GM23338 (cell line): ENCODE measurements at regions not wholly inside any gene's neighbourhood (a gene's known extent, or its start where the extent isn't known, plus 50 kb on each side); places are given as distances from the start of the nearest gene placed in this dataset.

Experiments used
- ATAC-seq: fragments of 200-7000 bp; cut with Tn5 transposase; 3 replicates; pipeline ENCODE4 v1.9.1; 2020
- DNase-seq: peaks from one replicate; pipeline ENCODE4 v3.0.0-alpha.2; 2015; ENCODE audit warnings: low spot score
- H2AFZ ChIP-seq: fragments of 200-600 bp; sonication (generic); 2 replicates; pipeline ENCODE4 v1.8.0; 2016; ENCODE audit warnings: antibody characterized with exemption, mild to moderate bottlenecking, moderate library complexity
- H3F3A ChIP-seq: fragments of 200-600 bp; sonication (generic); replicated peaks from 2 replicates; pipeline ENCODE4 v1.8.0; 2017; ENCODE audit warnings: antibody characterized with exemption, mixed run types, low read depth
- H3K27ac ChIP-seq: fragments of 200-600 bp; sonication (generic); 2 replicates; pipeline ENCODE4 v1.6.1; 2016; ENCODE audit warnings: low read depth
- H3K27me3 ChIP-seq: fragments of 200-600 bp; sonication (generic); 2 replicates; pipeline ENCODE4 v1.8.0; 2016; ENCODE audit warnings: mild to moderate bottlenecking, mixed run types, moderate library complexity; ENCODE audit not compliant: insufficient read depth
- H3K36me3 ChIP-seq: fragments of 200-600 bp; sonication (generic); 2 replicates; pipeline ENCODE4 v1.8.0; 2016; ENCODE audit warnings: mild to moderate bottlenecking; ENCODE audit not compliant: insufficient read depth
- H3K4me1 ChIP-seq: fragments of 200-600 bp; sonication (generic); 2 replicates; pipeline ENCODE4 v1.8.0; 2016; ENCODE audit warnings: mild to moderate bottlenecking, moderate library complexity; ENCODE audit not compliant: insufficient read depth
- H3K4me2 ChIP-seq: fragments of 200-600 bp; sonication (generic); 2 replicates; pipeline ENCODE4 v1.7.1; 2017; ENCODE audit warnings: mixed run types
- H3K4me3 ChIP-seq: fragments of 200-600 bp; sonication (generic); 2 replicates; pipeline ENCODE4 v1.6.1; 2016; ENCODE audit warnings: mixed run types
- H3K79me2 ChIP-seq: fragments of 200-600 bp; sonication (generic); replicated peaks from 2 replicates; pipeline ENCODE4 v1.8.0; 2017; ENCODE audit warnings: mild to moderate bottlenecking; ENCODE audit not compliant: insufficient read depth
- H3K9me2 ChIP-seq: fragments of 200-600 bp; sonication (generic); 2 replicates; pipeline ENCODE4 v1.8.0; 2017; ENCODE audit not compliant: insufficient read depth
- H4K20me1 ChIP-seq: fragments of 200-600 bp; sonication (generic); replicated peaks from 2 replicates; pipeline ENCODE4 v1.8.0; 2017; ENCODE audit warnings: mild to moderate bottlenecking; ENCODE audit not compliant: insufficient read depth
- H3K27ac Mint-ChIP-seq: 2 replicates; pipeline ENCODE4 v1.8.0; 2020; ENCODE audit warnings: inconsistent platforms, mild to moderate bottlenecking, moderate library complexity, mixed read lengths
- H3K27me3 Mint-ChIP-seq: 3 replicates; pipeline ENCODE4 v1.8.0; 2022; ENCODE audit warnings: low read depth, mild to moderate bottlenecking, moderate library complexity, mixed read lengths, inconsistent platforms; ENCODE audit not compliant: insufficient read depth, poor library complexity
- H3K36me3 Mint-ChIP-seq: 3 replicates; pipeline ENCODE4 v1.8.0; 2021; ENCODE audit warnings: low read depth, mild to moderate bottlenecking, inconsistent platforms, moderate library complexity, mixed read lengths
- H3K4me1 Mint-ChIP-seq: 3 replicates; pipeline ENCODE4 v1.8.0; 2020; ENCODE audit warnings: mild to moderate bottlenecking, inconsistent platforms, mixed read lengths
- H3K4me3 Mint-ChIP-seq: 3 replicates; pipeline ENCODE4 v1.8.0; 2021; ENCODE audit warnings: moderate library complexity, mild to moderate bottlenecking, inconsistent platforms, mixed read lengths
- H3K9me3 Mint-ChIP-seq: 3 replicates; pipeline ENCODE4 v1.8.0; 2020; ENCODE audit warnings: moderate library complexity, mild to moderate bottlenecking, inconsistent platforms, mixed read lengths
- CREB1 ChIP-seq: fragments of 250-450 bp; sonication (Bioruptor Pico); IDR thresholded peaks from 2 replicates; pipeline ENCODE4 v1.5.0; 2020; ENCODE audit warnings: low read depth, mild to moderate bottlenecking, moderate library complexity
- EZH2 ChIP-seq: fragments of 200-600 bp; sonication (generic); IDR thresholded peaks from one replicate; pipeline ENCODE4 v1.8.0; 2017; ENCODE audit warnings: antibody characterized with exemption, mild to moderate bottlenecking, low read depth; ENCODE audit not compliant: unreplicated experiment
- EZH2phosphoT487 ChIP-seq: fragments of 200-600 bp; sonication (generic); IDR thresholded peaks from one replicate; pipeline ENCODE4 v1.8.1; 2018; ENCODE audit warnings: antibody characterized with exemption; ENCODE audit not compliant: unreplicated experiment
- JUNB ChIP-seq: IDR thresholded peaks from one replicate; pipeline ENCODE4 v1.6.1; 2016; ENCODE audit warnings: antibody characterized with exemption; ENCODE audit not compliant: unreplicated experiment
- NANOG ChIP-seq: IDR thresholded peaks from 2 replicates; pipeline ENCODE4 v1.6.1; 2016; ENCODE audit warnings: antibody characterized with exemption, borderline replicate concordance
- POLR2AphosphoS5 ChIP-seq: IDR thresholded peaks from 2 replicates; pipeline ENCODE4 v1.6.1; 2016; ENCODE audit warnings: antibody characterized with exemption, low read depth
- STAT1 ChIP-seq: IDR thresholded peaks from one replicate; pipeline ENCODE4 v1.6.1; 2016; ENCODE audit warnings: antibody characterized with exemption; ENCODE audit not compliant: unreplicated experiment
- ZNF114 ChIP-seq: fragments of 250-450 bp; sonication (Bioruptor Pico); IDR thresholded peaks from 2 replicates; pipeline ENCODE4 v1.5.0; 2020; ENCODE audit warnings: mild to moderate bottlenecking, moderate library complexity
- ZNF331 ChIP-seq: fragments of 250-450 bp; sonication (Bioruptor Pico); IDR thresholded peaks from 2 replicates; pipeline ENCODE4 v1.5.0; 2020; ENCODE audit warnings: low read depth, mild to moderate bottlenecking, moderate library complexity
- TF ChIP-seq, protein P1 (sequence below): IDR thresholded peaks from 2 replicates; pipeline ENCODE4 v1.6.1; 2016; ENCODE audit warnings: antibody characterized with exemption
- TF ChIP-seq, protein P2 (sequence below): IDR thresholded peaks from one replicate; pipeline ENCODE4 v1.6.1; 2018; ENCODE audit warnings: antibody characterized with exemption; ENCODE audit not compliant: unreplicated experiment
- TF ChIP-seq, protein P3 (sequence below), 2 experiments: fragments of 200-600 bp in 1 of 2; sonication (generic) in 1 of 2; conservative IDR thresholded peaks; 2 replicates each; pipeline versions ENCODE4 v1.5.1 to v1.6.1; 2016 to 2017; ENCODE audit warnings: antibody characterized with exemption in 2 of 2, low read depth in 2 of 2, mild to moderate bottlenecking in 2 of 2, moderate library complexity in 1 of 2
- TF ChIP-seq, protein P4 (sequence below): fragments of 250-450 bp; sonication (Bioruptor Pico); IDR thresholded peaks from 2 replicates; pipeline ENCODE4 v1.5.0; 2020; ENCODE audit warnings: mild to moderate bottlenecking, moderate library complexity

DNA sequence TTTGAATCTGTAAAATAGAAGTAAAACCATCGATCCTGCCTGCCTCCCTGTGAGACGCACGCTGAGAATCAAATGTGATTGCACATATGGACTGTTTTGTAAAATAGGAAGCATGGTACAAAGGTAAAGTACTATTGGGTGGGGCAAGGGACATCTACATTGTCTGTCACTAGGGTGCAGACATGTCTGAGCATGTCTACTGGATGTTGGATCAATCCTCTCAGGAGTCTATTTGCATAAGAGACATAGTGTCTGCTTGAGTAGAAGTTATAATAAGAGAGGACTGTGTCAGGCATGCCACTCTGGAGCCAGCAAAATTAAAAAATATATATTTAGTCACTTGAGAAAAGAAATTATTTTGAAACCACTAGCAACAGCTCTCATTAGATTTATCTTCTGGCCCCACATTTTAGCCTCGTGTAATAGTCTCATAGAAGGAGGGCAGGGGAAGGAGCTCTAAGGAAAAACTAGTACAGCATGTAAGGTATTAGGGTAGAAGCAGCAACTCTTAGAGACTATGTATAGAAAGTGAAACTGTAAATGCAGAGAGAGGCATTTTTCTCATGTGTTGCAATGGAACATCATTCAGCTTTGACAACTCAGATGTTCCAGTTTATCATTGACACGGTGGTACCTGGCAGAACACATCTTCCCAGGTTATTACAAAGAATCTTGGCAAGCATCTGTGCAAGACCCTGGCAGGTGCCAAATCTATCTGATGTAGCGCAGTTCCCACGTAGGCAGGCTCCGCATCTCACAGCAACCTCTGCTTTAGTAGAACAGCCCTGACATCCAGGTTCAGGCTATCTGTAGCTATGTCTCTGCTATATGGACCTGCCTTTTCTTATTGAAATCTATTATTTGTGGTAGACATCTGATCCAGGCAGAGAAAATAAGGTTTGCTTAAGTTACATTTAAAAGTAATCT, 85.2 kb upstream of the CHL1 start:
- peak overlapping the region; percentile 19; the same call in 1 of the 2 replicates for H2AFZ ChIP-seq
- H3K79me2 ChIP-seq, result no peaks in the 10 kb centered on the region
- peaks cover 20% of the 10 kb centered on the region for H3K4me1 ChIP-seq
- no peak for DNase-seq
- Mint-ChIP-seq H3K4me1 (no peaks in the 10 kb centered on the region), H3K9me3 (peaks cover 60% of the 10 kb centered on the region), H3K36me3 (peaks cover 28% of the 10 kb centered on the region), H3K4me3 (no peak overlapping the region), H3K27ac (no peak overlapping the region), H3K27me3 (no peaks in the 10 kb centered on the region)
- H3K9me2 ChIP-seq, result 0 out of 2 replicates have a peak, but pooled peaks cover 6% of the 10 kb centered on the region
- no peaks in the 10 kb centered on the region for H3K36me3 ChIP-seq
- no peaks in the 10 kb centered on the region for H3F3A ChIP-seq
- no peak overlapping the region for H3K4me3 ChIP-seq
- H4K20me1 ChIP-seq, result no peaks in the 10 kb centered on the region
- H3K27me3 ChIP-seq, result no peaks in the 10 kb centered on the region
- H3K4me2 ChIP-seq, result peak overlapping the region; percentile 58
- H3K27ac ChIP-seq, result no peak overlapping the region; the same call in 1 of the 2 replicates
- no peak for ATAC-seq
- no peak for TF ChIP-seq EZH2phosphoT487
- no peak for TF ChIP-seq POLR2AphosphoS5
- no peak for TF ChIP-seq ZNF114 (CRISPR knock-in tag)
- TF ChIP-seq, protein P1, sequence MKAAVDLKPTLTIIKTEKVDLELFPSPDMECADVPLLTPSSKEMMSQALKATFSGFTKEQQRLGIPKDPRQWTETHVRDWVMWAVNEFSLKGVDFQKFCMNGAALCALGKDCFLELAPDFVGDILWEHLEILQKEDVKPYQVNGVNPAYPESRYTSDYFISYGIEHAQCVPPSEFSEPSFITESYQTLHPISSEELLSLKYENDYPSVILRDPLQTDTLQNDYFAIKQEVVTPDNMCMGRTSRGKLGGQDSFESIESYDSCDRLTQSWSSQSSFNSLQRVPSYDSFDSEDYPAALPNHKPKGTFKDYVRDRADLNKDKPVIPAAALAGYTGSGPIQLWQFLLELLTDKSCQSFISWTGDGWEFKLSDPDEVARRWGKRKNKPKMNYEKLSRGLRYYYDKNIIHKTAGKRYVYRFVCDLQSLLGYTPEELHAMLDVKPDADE, result no peak
- no peak for TF ChIP-seq NANOG
- TF ChIP-seq, protein P2, sequence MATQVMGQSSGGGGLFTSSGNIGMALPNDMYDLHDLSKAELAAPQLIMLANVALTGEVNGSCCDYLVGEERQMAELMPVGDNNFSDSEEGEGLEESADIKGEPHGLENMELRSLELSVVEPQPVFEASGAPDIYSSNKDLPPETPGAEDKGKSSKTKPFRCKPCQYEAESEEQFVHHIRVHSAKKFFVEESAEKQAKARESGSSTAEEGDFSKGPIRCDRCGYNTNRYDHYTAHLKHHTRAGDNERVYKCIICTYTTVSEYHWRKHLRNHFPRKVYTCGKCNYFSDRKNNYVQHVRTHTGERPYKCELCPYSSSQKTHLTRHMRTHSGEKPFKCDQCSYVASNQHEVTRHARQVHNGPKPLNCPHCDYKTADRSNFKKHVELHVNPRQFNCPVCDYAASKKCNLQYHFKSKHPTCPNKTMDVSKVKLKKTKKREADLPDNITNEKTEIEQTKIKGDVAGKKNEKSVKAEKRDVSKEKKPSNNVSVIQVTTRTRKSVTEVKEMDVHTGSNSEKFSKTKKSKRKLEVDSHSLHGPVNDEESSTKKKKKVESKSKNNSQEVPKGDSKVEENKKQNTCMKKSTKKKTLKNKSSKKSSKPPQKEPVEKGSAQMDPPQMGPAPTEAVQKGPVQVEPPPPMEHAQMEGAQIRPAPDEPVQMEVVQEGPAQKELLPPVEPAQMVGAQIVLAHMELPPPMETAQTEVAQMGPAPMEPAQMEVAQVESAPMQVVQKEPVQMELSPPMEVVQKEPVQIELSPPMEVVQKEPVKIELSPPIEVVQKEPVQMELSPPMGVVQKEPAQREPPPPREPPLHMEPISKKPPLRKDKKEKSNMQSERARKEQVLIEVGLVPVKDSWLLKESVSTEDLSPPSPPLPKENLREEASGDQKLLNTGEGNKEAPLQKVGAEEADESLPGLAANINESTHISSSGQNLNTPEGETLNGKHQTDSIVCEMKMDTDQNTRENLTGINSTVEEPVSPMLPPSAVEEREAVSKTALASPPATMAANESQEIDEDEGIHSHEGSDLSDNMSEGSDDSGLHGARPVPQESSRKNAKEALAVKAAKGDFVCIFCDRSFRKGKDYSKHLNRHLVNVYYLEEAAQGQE, result no peak
- TF ChIP-seq STAT1, result no peak
- TF ChIP-seq ZNF331 (CRISPR knock-in tag), result no peak
- TF ChIP-seq, protein P3, sequence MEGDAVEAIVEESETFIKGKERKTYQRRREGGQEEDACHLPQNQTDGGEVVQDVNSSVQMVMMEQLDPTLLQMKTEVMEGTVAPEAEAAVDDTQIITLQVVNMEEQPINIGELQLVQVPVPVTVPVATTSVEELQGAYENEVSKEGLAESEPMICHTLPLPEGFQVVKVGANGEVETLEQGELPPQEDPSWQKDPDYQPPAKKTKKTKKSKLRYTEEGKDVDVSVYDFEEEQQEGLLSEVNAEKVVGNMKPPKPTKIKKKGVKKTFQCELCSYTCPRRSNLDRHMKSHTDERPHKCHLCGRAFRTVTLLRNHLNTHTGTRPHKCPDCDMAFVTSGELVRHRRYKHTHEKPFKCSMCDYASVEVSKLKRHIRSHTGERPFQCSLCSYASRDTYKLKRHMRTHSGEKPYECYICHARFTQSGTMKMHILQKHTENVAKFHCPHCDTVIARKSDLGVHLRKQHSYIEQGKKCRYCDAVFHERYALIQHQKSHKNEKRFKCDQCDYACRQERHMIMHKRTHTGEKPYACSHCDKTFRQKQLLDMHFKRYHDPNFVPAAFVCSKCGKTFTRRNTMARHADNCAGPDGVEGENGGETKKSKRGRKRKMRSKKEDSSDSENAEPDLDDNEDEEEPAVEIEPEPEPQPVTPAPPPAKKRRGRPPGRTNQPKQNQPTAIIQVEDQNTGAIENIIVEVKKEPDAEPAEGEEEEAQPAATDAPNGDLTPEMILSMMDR (conservative IDR thresholded peaks at IDR 0.05; ENCODE audit: low read depth in 2 of 2), result no peak
- no peak for TF ChIP-seq CREB1 (CRISPR knock-in tag)
- TF ChIP-seq JUNB, result no peak
- TF ChIP-seq EZH2, result no peak
- TF ChIP-seq, protein P4, sequence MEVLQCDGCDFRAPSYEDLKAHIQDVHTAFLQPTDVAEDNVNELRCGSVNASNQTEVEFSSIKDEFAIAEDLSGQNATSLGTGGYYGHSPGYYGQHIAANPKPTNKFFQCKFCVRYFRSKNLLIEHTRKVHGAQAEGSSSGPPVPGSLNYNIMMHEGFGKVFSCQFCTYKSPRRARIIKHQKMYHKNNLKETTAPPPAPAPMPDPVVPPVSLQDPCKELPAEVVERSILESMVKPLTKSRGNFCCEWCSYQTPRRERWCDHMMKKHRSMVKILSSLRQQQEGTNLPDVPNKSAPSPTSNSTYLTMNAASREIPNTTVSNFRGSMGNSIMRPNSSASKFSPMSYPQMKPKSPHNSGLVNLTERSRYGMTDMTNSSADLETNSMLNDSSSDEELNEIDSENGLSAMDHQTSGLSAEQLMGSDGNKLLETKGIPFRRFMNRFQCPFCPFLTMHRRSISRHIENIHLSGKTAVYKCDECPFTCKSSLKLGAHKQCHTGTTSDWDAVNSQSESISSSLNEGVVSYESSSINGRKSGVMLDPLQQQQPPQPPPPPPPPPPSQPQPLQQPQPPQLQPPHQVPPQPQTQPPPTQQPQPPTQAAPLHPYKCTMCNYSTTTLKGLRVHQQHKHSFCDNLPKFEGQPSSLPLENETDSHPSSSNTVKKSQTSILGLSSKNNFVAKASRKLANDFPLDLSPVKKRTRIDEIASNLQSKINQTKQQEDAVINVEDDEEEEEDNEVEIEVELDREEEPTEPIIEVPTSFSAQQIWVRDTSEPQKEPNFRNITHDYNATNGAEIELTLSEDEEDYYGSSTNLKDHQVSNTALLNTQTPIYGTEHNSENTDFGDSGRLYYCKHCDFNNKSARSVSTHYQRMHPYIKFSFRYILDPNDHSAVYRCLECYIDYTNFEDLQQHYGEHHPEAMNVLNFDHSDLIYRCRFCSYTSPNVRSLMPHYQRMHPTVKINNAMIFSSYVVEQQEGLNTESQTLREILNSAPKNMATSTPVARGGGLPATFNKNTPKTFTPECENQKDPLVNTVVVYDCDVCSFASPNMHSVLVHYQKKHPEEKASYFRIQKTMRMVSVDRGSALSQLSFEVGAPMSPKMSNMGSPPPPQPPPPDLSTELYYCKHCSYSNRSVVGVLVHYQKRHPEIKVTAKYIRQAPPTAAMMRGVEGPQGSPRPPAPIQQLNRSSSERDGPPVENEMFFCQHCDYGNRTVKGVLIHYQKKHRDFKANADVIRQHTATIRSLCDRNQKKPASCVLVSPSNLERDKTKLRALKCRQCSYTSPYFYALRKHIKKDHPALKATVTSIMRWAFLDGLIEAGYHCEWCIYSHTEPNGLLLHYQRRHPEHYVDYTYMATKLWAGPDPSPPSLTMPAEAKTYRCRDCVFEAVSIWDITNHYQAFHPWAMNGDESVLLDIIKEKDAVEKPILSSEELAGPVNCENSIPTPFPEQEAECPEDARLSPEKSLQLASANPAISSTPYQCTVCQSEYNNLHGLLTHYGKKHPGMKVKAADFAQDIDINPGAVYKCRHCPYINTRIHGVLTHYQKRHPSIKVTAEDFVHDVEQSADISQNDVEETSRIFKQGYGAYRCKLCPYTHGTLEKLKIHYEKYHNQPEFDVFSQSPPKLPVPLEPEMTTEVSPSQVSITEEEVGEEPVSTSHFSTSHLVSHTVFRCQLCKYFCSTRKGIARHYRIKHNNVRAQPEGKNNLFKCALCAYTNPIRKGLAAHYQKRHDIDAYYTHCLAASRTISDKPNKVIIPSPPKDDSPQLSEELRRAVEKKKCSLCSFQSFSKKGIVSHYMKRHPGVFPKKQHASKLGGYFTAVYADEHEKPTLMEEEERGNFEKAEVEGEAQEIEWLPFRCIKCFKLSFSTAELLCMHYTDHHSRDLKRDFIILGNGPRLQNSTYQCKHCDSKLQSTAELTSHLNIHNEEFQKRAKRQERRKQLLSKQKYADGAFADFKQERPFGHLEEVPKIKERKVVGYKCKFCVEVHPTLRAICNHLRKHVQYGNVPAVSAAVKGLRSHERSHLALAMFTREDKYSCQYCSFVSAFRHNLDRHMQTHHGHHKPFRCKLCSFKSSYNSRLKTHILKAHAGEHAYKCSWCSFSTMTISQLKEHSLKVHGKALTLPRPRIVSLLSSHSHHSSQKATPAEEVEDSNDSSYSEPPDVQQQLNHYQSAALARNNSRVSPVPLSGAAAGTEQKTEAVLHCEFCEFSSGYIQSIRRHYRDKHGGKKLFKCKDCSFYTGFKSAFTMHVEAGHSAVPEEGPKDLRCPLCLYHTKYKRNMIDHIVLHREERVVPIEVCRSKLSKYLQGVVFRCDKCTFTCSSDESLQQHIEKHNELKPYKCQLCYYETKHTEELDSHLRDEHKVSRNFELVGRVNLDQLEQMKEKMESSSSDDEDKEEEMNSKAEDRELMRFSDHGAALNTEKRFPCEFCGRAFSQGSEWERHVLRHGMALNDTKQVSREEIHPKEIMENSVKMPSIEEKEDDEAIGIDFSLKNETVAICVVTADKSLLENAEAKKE (CRISPR knock-in tag), result no peak
